RWPE1 (cell line): ENCODE measurements at regions not wholly inside any gene's neighbourhood (a gene's known extent, or its start where the extent isn't known, plus 50 kb on each side); places are given as distances from the start of the nearest gene placed in this dataset.
A peak's percentile ranks its signal among the peaks of the same experiment; 100 is the strongest.
"Not testable (repeated sequence)": the region's sequence is repeated elsewhere in the genome, so short reads cannot be mapped to it uniquely, and the experiment has no call there.

Source experiments
- CTCF ChIA-PET: fragments of 350-600 bp; sonication (Branson Sonifier 250); formaldehyde crosslinking; extraction: SDS; loops from one replicate; lab custom pipeline; 2021; lab: Yijun Ruan, JAX
- POLR2A ChIA-PET: fragments of 400-600 bp; formaldehyde crosslinking; extraction: SDS; loops from one replicate; lab custom pipeline; 2020; ENCODE audit warnings: antibody characterized with exemption; ENCODE audit not compliant: low non-redundant PET; lab: Yijun Ruan, JAX
- DNase-seq: peaks from one replicate; pipeline ENCODE4 v3.0.0; 2012; ENCODE audit warnings: low spot score
- H3K27ac ChIP-seq: fragments of 450-650 bp; 2 replicates; pipeline ENCODE4 v1.5.1; 2017
- CTCF ChIP-seq: fragments of 450-650 bp; conservative IDR thresholded peaks from 2 replicates; pipeline ENCODE4 v1.5.1; 2017; ENCODE audit warnings: low read depth, mild to moderate bottlenecking

- CTCF ChIA-PET, result no interaction called here
- no peak for DNase-seq
- TF ChIP-seq CTCF, result no peak
- H3K27ac ChIP-seq, result no peak overlapping the region
- POLR2A ChIA-PET, result no interaction called here
These were observed 110.8 kb upstream of the SALL1 start for GRCh38 chr16:51261919-51262318.

- no peak for TF ChIP-seq CTCF
- no peak for DNase-seq
- no peak overlapping the region for H3K27ac ChIP-seq
- CTCF ChIA-PET, result no interaction called here
- POLR2A ChIA-PET, result no interaction called here
These were observed 104.4 kb upstream of the SALL1 start for GRCh38 chr16:51255349-51255972.

GRCh38 chr16:51254390-51254789 is 103.3 kb upstream of the SALL1 start:
- CTCF ChIA-PET, POLR2A ChIA-PET, DNase-seq, H3K27ac ChIP-seq: not testable (repeated sequence)

GRCh38 chr16:51248217-51248616 is 97.1 kb upstream of the SALL1 start:
- ChIA-PET CTCF (no interaction called here), POLR2A (no interaction called here)
- H3K27ac ChIP-seq, result no peak overlapping the region
- TF ChIP-seq CTCF, result no peak
- DNase-seq, result no peak

GRCh38 chr16:51245658-51245995 is 94.6 kb upstream of the SALL1 start:
- no peak for TF ChIP-seq CTCF
- ChIA-PET POLR2A (no interaction called here), CTCF (interaction anchor here (0.6 kb wide), 1 partner anchor 49 kb away, joined by 3 read pairs; no protein-coding TSS in a partner anchor)
- H3K27ac ChIP-seq, result no peak overlapping the region
- DNase-seq, result no peak

- ChIA-PET POLR2A (no interaction called here), CTCF (interaction anchor here (0.6 kb wide), 1 partner anchor 48 kb away, joined by 3 read pairs; no protein-coding TSS in a partner anchor)
- no peak for TF ChIP-seq CTCF
- DNase-seq, result no peak
- H3K27ac ChIP-seq, result no peak overlapping the region
These were observed 94.0 kb upstream of the SALL1 start for GRCh38 chr16:51244887-51245657.

- ChIA-PET POLR2A (no interaction called here), CTCF (no interaction called here)
- H3K27ac ChIP-seq, result no peak overlapping the region
- TF ChIP-seq CTCF, result no peak
- DNase-seq, result peak; percentile 74
These were observed 92.9 kb upstream of the SALL1 start for GRCh38 chr16:51243936-51244436.
